ENCODE measurements at regions not wholly inside any gene's neighbourhood (a gene's known extent, or its start where the extent isn't known, plus 50 kb on each side); places are given as distances from the start of the nearest gene placed in this dataset.

- peak; percentile 57 for DNase-seq (ENCODE audit: low spot score)
Measured at GRCh38 chr1:115465802-115466363, 127.8 kb upstream of the NGF start.

GRCh38 chr1:115463347-115463746, 125.3 kb upstream of the NGF start:
- no peaks in the 10 kb centered on the region for H3K9me3 ChIP-seq
- TF ChIP-seq CTCF (IDR thresholded peaks at IDR 0.05) = peak in 1 of 2 donors; percentile 57
- DNase-seq (ENCODE audit: low spot score) = peak; percentile 32
- no peak overlapping the region for H3K4me3 ChIP-seq
- H3K27ac ChIP-seq = no peak overlapping the region
- H3K36me3 ChIP-seq = no peaks in the 10 kb centered on the region
- H3K27me3 ChIP-seq = no peaks in the 10 kb centered on the region
- H3K4me1 ChIP-seq = no peaks in the 10 kb centered on the region

More at GRCh38 chr1:115465802-115466363, 127.8 kb upstream of the NGF start:
- H3K27me3 ChIP-seq = no peaks in the 10 kb centered on the region
- no peak overlapping the region for H3K4me3 ChIP-seq
- H3K27ac ChIP-seq = no peak overlapping the region
- H3K9me3 ChIP-seq = no peaks in the 10 kb centered on the region
- H3K36me3 ChIP-seq = no peaks in the 10 kb centered on the region
- TF ChIP-seq CTCF (IDR thresholded peaks at IDR 0.05) = no peak
- no peaks in the 10 kb centered on the region for H3K4me1 ChIP-seq

- H3K9me3 ChIP-seq = no peaks in the 10 kb centered on the region
- DNase-seq (ENCODE audit: low spot score) = no peak
Measured at GRCh38 chr1:115462566-115463076, 124.6 kb upstream of the NGF start.

GRCh38 chr1:115461526-115461925, 123.5 kb upstream of the NGF start:
- Histone ChIP-seq H3K4me3 (no peak overlapping the region), H3K27ac (no peak overlapping the region), H3K27me3 (no peaks in the 10 kb centered on the region), H3K36me3 (no peaks in the 10 kb centered on the region), H3K4me1 (peaks cover 0 to 8% of the 10 kb centered on the region in 2 donors), H3K9me3 (no peaks in the 10 kb centered on the region)
- no peak for TF ChIP-seq CTCF (IDR thresholded peaks at IDR 0.05)
- DNase-seq (ENCODE audit: low spot score) = no peak

More at GRCh38 chr1:115462566-115463076, 124.6 kb upstream of the NGF start:
- Histone ChIP-seq H3K4me1 (no peaks in the 10 kb centered on the region), H3K36me3 (no peaks in the 10 kb centered on the region), H3K4me3 (no peak overlapping the region), H3K27me3 (no peaks in the 10 kb centered on the region), H3K27ac (no peak overlapping the region)
- no peak for TF ChIP-seq CTCF (IDR thresholded peaks at IDR 0.05)

- H3K4me3 ChIP-seq = no peak overlapping the region
- DNase-seq (ENCODE audit: low spot score) = no peak
- H3K27me3 ChIP-seq = no peaks in the 10 kb centered on the region
- H3K4me1 ChIP-seq = peaks cover 0 to 14% of the 10 kb centered on the region in 2 donors
- TF ChIP-seq CTCF (IDR thresholded peaks at IDR 0.05) = no peak
- no peaks in the 10 kb centered on the region for H3K36me3 ChIP-seq
- H3K27ac ChIP-seq = no peak overlapping the region
- H3K9me3 ChIP-seq = no peaks in the 10 kb centered on the region
Measured at GRCh38 chr1:115459161-115459560, 121.1 kb upstream of the NGF start.
